GM18858 (cell line): ENCODE measurements at regions not wholly inside any gene's neighbourhood (a gene's known extent, or its start where the extent isn't known, plus 50 kb on each side); places are given as distances from the start of the nearest gene placed in this dataset.
"Not testable (repeated sequence)": the region's sequence is repeated elsewhere in the genome, so short reads cannot be mapped to it uniquely, and the experiment has no call there.

Source experiments
- ATAC-seq: cut with Tn5 transposase; IDR thresholded peaks from one replicate; pipeline ENCODE4 v1.9.1; 2021; ENCODE audit not compliant: unreplicated experiment

- no peak for ATAC-seq
These were observed 328.1 kb downstream of the HGF start for GRCh38 chr7:81441750-81442149.

- ATAC-seq, result no peak
These were observed 330.3 kb downstream of the HGF start for GRCh38 chr7:81439591-81439990.

- ATAC-seq, result not testable (repeated sequence)
These were observed 332.7 kb downstream of the HGF start for GRCh38 chr7:81437160-81437559.

GRCh38 chr7:81433692-81434331 lies 336.0 kb downstream of the HGF start:
- no peak for ATAC-seq

GRCh38 chr7:81433206-81433605 lies 336.6 kb downstream of the HGF start:
- no peak for ATAC-seq

- no peak for ATAC-seq
These were observed 339.1 kb downstream of the HGF start for GRCh38 chr7:81430761-81431160.

GRCh38 chr7:81430150-81430549 lies 339.7 kb downstream of the HGF start:
- no peak for ATAC-seq

- ATAC-seq, result no peak
These were observed 342.4 kb downstream of the HGF start for GRCh38 chr7:81427461-81427860.

- ATAC-seq, result no peak
These were observed 349.2 kb downstream of the HGF start for GRCh38 chr7:81420526-81421226.

- ATAC-seq, result no peak
These were observed 350.1 kb downstream of the HGF start for GRCh38 chr7:81419731-81420130.

- peak; percentile 41 for ATAC-seq
These were observed 353.2 kb downstream of the HGF start for GRCh38 chr7:81416659-81417058.

- ATAC-seq, result no peak
These were observed 354.7 kb downstream of the HGF start for GRCh38 chr7:81415181-81415580.

- no peak for ATAC-seq
These were observed 355.4 kb downstream of the HGF start for GRCh38 chr7:81414411-81414810.

GRCh38 chr7:81410471-81411117 lies 359.3 kb downstream of the HGF start:
- ATAC-seq, result no peak

- ATAC-seq, result no peak
These were observed 361.1 kb downstream of the HGF start for GRCh38 chr7:81408728-81409127.

- ATAC-seq, result no peak
These were observed 362.8 kb downstream of the HGF start for GRCh38 chr7:81407094-81407493.

- ATAC-seq, result no peak
These were observed 365.2 kb downstream of the HGF start for GRCh38 chr7:81404669-81405068.

- ATAC-seq, result no peak
These were observed 367.6 kb downstream of the HGF start for GRCh38 chr7:81402227-81402626.

GRCh38 chr7:81399471-81399870 lies 370.4 kb downstream of the HGF start:
- ATAC-seq, result no peak

GRCh38 chr7:81394029-81394428 lies 375.8 kb downstream of the HGF start:
- ATAC-seq, result no peak

GRCh38 chr7:81393018-81393417 lies 376.8 kb downstream of the HGF start:
- ATAC-seq, result no peak

GRCh38 chr7:81385370-81385769 lies 384.5 kb downstream of the HGF start:
- no peak for ATAC-seq
